ENCODE measurements at regions not wholly inside any gene's neighbourhood (a gene's known extent, or its start where the extent isn't known, plus 50 kb on each side); places are given as distances from the start of the nearest gene placed in this dataset.
"Not testable (repeated sequence)": the region's sequence is repeated elsewhere in the genome, so short reads cannot be mapped to it uniquely, and the experiment has no call there.

DNA sequence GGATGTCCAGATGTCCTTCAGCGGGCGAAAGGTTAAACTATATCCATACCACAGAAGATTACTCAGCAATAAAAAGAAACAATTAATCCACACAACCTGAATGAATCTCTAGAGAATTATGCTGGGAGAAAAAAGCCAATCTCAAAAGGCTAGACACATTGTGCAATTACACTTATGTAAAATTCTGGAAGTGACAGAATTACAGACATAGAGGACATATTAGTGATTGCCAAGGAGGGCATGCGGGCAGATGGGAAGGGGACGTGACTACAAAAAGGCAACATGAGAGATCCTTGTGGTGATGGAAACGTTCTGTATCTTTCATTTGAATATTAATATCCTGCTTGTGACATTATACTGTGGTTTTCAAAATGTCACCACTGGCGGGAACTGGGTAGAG is 103.5 kb upstream of the BMAL1 start:
- TF ChIP-seq, protein P1, sequence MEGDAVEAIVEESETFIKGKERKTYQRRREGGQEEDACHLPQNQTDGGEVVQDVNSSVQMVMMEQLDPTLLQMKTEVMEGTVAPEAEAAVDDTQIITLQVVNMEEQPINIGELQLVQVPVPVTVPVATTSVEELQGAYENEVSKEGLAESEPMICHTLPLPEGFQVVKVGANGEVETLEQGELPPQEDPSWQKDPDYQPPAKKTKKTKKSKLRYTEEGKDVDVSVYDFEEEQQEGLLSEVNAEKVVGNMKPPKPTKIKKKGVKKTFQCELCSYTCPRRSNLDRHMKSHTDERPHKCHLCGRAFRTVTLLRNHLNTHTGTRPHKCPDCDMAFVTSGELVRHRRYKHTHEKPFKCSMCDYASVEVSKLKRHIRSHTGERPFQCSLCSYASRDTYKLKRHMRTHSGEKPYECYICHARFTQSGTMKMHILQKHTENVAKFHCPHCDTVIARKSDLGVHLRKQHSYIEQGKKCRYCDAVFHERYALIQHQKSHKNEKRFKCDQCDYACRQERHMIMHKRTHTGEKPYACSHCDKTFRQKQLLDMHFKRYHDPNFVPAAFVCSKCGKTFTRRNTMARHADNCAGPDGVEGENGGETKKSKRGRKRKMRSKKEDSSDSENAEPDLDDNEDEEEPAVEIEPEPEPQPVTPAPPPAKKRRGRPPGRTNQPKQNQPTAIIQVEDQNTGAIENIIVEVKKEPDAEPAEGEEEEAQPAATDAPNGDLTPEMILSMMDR (IDR thresholded peaks at IDR 0.05; ENCODE audit: low read depth, low read length) = no peak

DNA sequence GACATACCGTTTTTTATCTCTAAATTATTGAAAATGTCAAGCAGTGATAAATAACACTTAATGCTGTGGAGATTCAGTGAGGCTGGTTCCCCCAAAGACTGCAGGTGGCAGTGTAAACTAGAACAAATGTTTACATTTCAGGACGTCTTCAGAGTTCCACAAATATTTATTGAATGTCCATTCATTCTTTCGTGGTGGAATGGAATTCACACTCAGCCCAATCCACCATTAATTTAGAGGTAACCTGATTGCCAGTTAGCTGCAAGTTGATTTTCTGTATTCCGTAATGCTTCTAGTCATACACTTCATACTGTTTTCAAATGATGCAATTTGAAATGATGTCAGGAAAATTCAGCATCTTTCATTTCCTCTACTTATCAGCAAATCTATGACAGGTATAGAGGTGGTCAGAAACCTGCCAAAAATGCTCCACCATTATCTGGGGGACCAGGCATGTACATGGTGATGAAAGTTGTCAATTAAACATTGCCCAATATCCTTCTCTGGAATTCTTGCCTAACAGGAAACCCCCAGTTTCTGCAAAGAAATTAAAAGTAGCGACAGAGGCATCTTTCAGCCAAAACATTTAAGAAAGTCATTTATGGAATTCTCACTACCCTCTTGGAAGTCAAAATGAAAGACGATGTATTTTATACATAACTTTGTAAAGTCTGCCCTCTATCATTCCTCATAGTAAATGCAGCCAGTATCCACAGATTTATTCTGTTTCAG is 94.3 kb upstream of the BMAL1 start:
- TF ChIP-seq, protein P1 (IDR thresholded peaks at IDR 0.05; ENCODE audit: low read depth, low read length) = peak; percentile 53

More for the DNA sequence above, 103.5 kb upstream of the BMAL1 start:
- DNase-seq (ENCODE audit: extremely low read depth, low read depth) = no peak

DNA sequence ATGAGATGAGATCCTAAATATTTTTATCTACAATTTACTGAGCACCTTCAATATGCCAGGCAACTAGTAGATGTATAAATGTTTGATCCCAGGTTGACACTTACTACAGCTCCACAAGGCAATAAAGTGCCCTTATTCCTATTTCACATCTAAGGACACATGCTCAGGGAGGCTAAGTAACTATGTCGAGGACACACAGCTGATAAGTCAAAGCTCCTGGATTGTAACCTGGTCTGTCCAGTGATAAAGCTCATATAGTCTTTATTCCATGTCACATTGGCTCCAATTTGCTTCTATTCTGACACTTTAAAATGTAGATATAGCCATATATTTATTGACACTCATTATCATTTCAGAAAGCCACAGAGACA is 93.8 kb upstream of the BMAL1 start:
- no peak for DNase-seq (ENCODE audit: extremely low read depth, low read depth)
- TF ChIP-seq, protein P1 (IDR thresholded peaks at IDR 0.05; ENCODE audit: low read depth, low read length) = no peak

More for the DNA sequence above, 94.3 kb upstream of the BMAL1 start:
- peak; percentile 12 for DNase-seq (ENCODE audit: extremely low read depth, low read depth)

DNA sequence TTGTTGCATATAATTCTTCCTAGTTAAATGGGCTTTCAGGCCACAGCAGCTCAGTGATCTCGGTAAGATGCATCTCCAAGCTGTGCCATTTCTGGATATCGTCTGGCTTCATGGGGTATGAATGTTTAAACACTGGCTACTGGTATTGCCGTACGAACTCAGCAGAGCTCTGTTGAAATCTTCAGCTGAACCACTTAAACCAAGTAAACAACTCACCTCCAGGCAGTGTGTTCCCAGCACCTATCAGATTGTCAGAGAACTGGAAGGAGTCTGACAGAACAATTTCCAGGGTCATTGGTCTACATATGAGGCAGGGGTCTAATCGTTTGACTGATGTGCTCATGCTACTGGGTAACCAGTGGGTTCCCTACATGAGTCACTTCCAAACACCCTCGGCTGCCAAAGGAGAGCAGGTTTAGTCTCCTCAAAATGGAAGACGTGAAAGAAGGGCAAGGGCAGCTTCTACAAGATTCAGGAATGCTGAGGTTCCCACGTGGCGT is 93.2 kb upstream of the BMAL1 start:
- DNase-seq (ENCODE audit: extremely low read depth, low read depth) = no peak
- TF ChIP-seq, protein P1 (IDR thresholded peaks at IDR 0.05; ENCODE audit: low read depth, low read length) = no peak; the same call in 1 of the 2 replicates

DNA sequence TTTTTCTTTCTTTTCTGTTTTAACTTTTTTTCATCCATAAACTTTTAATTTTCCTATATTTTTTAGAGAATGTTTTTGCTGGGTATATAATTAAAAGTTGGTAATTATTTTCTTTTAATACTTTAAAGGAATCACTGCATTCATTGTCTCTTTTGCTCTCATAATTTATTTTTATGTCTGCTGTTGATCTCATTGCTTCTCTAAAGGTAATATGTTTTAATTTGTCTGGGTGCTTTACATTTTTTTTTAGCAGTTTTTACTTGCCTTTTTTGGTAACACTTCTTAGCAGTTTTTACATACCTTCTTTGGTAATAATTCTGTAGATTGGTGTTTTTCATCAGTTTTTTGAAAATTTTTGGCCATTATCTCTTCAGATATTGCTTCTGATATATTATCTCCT is 89.4 kb upstream of the BMAL1 start:
- no peak for DNase-seq (ENCODE audit: extremely low read depth, low read depth)
- TF ChIP-seq, protein P1 (IDR thresholded peaks at IDR 0.05; ENCODE audit: low read depth, low read length) = no peak

DNA sequence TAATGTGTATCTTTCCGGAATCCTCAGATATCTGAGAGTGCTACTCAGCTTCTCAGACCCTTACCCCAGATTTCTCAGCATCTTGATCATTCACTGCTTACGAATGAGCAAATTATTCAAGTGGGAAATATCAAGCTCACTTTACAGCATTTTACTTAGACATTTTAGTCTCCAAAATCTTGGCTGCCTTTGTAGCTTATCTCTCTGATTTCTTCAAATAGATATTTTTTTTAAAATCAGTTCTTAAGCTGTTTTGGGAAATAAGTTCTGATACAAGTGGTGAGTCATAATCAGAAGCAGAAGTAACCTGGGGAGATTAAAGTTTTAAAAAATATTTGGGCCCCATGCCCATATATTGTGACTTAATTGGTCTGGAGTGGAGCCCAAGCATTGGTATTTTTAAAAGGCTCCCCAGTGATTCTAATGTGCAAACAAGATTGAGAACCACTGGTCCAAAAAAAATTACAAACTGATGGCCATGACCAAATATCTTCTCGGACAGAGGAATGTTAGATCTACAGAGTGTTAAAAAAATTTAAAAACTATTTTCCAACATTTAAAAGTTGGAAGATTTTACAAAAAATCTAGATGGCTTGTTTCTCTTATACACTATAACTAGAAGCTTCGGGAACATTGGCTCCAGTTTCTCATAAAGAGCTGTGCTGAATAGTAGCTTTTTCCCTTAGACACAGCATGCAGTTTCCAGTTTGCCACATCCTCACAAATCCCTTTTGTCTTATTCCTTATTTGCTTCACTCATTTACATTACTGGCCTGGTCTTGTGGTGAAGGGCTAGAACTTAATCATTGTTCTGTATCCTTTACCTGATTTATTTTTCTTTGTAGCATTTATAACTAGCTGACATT is 87.8 kb upstream of the BMAL1 start:
- TF ChIP-seq, protein P1 (IDR thresholded peaks at IDR 0.05; ENCODE audit: low read depth, low read length) = no peak
- DNase-seq (ENCODE audit: extremely low read depth, low read depth) = no peak

DNA sequence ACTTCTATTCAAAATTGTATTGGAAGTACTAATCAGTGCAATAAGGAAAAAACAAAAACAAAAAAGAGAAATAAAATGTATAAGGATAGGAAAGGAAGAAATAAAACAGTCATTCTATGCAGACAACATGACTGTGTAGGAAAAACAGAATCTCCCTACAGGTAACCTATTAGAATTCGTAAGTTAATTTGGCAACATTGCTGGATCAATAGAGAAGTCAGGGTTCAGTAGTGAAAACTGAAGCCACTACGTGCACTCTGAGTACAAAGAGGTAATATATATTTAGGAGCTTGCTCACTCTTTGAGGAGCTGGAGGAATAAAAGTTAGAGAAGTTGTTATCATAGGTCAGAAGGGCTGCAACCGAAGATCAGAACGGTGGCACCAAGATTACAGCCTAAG is 84.0 kb upstream of the BMAL1 start:
- TF ChIP-seq, protein P1 (IDR thresholded peaks at IDR 0.05; ENCODE audit: low read depth, low read length) = no peak
- DNase-seq (ENCODE audit: extremely low read depth, low read depth) = no peak

DNA sequence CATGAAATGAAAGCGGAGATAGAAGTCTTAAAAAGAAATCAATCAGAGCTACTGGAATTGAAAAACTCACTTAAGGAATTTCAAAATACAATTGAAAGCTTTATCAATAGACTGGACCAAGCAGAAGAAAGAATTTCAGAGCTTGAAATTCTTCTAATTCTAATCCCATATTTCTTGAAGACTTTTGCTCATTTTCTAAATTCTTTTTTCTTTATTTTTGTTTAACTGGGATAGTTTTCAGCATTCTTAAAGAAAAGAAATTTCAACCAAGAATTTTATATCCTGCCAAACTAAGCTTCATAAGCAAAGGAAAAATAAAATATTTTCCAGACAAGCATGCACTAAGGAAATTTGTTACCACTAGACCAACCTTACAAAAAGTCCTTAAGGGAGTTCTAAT is 80.2 kb upstream of the BMAL1 start:
- DNase-seq (ENCODE audit: extremely low read depth, low read depth) = not testable (repeated sequence)
